Umbilical cord (tissue), 1 donor: ENCODE measurements at regions not wholly inside any gene's neighbourhood (a gene's known extent, or its start where the extent isn't known, plus 50 kb on each side); places are given as distances from the start of the nearest gene placed in this dataset.

Source experiments
- DNase-seq: peaks from one replicate; pipeline ENCODE4 v3.0.0-alpha.2; 2015; ENCODE audit warnings: low spot score

DNA sequence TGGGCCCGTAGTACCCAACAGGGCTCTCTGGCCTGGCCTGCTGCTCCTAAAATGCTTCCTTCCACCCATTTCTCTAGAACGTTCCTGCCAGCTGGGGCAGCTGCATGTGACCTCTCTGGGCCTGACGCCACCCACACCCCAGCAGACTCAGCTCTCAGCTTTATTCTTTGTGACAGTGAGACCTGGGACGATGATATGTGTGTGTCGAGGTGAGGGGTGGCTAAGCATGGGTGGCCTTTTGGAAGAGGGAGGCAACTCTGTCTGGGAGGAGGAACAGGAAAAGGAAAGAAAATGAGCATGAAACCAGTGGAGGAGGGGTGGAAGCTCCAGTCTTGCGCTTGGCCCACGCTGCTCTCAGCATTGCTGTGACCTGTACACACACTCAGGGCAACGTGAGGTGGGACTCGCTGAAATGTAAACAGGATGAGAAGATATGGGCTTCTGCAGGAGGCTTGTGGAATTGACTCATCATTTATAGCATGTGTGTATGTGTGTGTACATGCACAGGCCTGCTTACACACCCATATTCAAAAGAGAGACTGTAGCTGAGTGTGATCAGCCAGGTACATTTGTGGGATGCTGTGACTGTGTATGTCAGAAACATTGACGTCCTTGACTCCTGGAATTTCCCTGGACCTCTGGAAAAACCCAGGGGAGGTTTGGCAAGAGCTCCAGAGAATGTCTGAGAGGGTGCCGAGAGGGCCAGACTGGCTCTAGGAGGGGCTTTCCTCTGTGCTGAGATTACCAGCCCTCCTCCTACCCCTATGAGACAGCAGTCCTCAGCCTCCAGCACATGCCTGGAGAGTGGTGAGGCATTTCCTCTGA lies 137.9 kb downstream of the PJA1 start:
- no peak for DNase-seq

DNA sequence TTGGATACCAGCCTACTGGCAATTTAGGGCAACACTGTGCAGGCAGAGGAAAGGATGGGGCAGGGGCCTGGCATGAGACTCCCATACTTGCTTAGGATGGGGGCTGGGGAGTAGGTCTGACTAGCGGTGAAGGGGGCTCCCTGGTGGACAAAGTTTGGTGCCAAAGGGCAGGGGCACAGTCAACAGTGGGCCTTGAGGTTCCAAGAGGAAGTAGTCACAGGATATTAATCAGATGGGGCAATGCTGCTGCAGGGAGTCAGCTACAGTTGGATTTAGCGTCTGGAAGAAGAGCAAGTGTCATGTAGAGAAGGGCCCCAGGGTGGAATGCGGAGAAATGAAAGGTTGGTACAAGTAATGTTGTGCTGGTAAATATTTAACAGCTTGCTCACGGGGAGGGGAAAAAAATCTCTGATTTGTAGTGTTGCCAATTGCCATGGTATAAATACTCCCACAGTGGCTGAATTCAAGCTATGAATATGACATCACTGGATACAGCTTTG lies 139.4 kb downstream of the PJA1 start:
- DNase-seq = no peak

DNA sequence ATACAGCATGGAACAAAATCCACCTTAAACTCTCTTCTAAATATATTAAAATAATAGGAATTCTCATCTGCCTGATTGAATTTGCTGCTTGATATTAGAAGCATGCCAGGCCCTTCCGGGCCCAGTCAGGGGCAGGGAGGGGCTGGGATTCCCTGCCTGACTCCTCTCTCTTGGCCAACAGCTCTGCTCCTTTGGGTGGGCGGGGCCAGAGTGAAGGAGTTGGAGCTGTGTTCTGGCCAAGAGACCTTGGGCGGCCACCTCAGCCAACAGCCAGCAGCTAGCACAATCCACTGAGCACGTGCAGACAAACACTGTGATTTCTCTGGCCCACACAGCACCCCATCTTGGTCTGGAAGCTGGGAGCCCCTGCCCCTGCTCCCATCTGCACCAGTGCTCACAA lies 140.3 kb downstream of the PJA1 start:
- DNase-seq = peak; percentile 79

DNA sequence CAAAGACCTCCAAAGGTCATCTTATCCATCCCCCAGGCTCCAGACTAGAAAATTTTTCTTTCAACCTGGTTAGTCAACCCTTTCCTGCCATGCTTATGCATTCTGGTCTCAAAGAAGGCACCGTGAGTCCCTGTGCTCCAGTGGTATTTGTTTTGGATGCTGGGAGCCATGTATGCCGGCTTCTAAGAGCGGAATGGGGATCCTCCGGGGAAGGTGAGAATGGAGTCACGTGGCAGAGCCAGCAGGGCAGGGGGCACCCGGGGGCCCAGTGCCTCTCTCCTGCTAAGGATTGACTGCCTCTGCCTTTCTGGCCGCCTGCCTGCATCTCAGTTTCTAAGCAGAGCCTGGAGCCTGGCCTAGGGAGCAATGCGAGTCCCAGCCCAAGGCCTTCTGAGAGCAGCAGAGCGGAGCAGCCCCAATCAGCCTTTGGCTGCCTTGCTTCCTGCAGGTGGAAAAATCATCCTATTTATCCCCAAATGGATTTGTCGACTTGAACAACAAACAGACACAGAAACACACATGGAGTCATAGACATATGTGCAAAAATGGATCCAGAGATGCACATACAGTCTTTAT lies 141.0 kb downstream of the PJA1 start:
- peak; percentile 35 for DNase-seq

DNA sequence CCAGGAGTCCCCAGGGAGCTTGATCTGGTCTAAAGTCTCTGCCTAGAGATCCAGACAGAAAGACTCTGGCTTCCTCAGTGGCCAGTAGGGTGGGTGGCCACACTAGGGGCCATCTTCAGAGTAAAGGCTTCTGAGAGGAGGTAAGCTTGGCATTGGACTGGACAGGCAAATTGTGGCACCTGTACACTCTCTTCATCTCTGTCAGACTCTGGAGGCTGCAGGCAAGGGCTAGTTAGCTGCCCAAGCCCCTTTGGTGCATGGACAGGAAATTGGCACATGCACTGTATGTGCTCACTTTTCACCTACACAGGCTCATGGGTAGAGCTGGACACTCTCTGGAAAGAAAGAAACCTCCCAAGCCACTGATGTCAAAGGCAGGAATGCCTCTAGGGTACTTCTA lies 142.8 kb downstream of the PJA1 start:
- no peak for DNase-seq

DNA sequence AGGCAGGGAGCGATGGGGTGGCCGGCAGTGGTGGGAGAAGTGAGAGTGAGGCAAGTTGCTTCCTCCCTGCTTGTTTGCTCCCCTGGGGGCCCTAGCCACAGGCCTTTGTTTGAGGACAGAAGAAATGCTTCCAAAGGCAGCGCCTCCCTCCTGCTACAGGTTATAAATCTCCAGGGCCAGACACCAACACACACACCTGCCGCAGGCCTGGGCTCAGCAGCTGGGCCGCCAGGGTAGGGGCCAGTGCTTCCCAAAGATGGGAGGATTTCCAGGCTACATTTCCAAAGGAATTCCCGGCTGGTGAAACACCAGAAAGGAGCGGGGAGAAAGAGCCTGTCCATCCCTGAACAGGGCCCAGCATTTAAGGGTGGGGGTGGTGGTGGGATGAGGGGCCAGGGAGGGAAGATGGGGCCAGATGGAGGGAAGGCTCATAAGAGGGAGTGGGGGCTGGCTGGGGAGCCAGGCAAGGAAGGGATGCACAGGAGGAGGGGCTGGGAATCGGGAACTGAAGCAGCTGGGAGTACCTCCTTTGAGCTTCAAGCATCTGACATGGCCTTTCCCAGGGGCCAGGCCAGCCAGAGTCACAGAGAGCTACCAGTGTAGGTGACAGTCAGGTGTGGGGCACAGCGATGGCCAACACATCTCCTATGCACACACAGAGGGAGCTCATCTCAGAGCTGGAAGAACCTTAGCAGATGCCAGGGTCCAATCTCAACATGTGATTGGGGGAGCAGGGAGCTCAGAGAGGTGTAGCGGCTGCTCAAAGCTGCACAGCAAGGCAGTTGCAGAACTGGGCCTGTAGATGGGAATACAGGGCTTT lies 143.9 kb downstream of the PJA1 start:
- DNase-seq = no peak

DNA sequence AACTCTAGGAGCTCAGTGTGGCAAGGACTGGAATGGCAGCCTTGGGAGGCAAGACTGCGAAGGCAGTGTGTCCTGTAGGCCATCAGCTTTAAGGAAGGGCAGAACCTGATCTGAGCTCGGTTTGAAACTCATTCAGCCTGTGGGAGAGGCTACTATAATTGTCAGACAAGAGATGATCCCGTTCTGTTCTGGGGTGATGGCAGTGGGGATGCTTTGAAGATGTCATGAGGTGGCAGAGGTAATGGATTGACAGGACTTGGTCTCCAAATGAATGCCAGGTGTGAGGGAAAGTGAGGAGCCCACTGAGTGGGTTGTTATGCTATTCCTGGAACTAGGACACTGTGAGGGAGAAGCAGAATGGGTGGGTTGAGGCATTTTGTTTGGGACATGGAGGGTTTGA lies 144.9 kb downstream of the PJA1 start:
- no peak for DNase-seq

DNA sequence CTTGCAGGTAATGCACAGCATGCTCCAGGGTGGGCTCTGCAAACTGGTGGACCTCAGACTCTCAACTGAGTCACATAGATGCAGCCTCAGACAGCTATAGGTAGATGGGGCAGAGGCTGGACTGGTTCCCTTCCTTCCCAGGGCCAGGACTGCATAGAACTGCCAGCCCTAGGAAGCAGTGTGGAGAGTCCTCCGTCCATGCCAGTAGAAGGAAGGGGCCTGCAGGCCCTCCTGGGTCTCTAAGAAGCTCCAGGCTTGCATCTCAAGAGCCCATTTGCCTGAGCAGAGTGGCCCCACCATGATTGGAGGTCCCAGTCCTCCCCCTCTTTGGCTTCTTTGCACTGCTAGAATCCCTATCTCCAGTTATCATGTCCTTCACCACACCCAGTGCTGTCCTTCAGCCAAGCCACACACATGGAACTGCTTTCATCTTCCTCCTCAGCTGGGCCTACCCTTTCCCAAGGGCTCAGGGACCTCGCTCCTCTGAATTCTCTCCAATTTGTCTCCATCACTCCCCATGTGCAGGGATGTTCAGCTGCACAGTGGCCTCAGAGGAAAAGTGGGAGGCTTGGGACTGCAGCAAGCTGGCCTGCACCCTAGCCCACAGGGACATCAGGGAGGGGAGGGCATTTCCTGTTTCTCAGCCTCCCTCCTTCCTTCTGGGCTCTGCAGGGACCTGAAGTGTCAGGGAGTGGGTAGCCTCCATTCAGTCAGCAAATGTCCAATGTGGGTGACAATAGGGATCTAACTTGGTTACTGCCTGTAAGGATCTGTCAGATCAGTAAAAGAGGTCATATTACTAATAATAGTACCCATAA lies 146.0 kb downstream of the PJA1 start:
- DNase-seq = peak; percentile 56

DNA sequence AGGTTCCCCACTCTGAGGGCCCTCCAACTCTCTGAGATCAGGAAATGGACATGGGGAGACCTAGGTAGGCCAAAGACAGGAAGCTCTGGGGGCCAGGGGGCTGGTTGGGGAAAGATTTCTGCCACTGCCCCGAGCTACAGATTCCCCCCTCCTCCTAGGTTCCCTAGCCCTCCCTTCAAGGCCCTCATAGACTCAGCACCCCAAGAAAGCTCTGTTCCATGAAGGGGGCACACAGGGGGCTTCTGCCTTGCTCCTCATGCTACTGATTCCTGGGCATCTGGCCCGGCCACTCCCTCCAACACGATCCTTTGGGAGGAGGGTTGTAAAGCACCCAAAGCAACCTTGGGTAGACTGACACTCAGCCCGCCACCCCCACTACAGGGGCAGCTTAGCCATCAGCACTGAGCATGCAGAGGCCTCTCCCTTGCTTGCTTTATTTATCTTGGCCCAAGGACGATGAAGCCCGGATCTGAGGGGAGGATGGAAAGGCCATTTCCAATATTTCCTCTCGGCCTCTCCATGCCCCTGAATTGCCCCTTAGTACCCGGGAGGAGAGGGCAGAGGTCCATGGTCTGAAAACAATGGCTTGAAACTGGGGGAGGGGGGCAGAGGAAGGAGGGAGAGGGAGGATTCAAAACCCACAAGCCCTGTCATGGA lies 146.7 kb downstream of the PJA1 start:
- DNase-seq = no peak

DNA sequence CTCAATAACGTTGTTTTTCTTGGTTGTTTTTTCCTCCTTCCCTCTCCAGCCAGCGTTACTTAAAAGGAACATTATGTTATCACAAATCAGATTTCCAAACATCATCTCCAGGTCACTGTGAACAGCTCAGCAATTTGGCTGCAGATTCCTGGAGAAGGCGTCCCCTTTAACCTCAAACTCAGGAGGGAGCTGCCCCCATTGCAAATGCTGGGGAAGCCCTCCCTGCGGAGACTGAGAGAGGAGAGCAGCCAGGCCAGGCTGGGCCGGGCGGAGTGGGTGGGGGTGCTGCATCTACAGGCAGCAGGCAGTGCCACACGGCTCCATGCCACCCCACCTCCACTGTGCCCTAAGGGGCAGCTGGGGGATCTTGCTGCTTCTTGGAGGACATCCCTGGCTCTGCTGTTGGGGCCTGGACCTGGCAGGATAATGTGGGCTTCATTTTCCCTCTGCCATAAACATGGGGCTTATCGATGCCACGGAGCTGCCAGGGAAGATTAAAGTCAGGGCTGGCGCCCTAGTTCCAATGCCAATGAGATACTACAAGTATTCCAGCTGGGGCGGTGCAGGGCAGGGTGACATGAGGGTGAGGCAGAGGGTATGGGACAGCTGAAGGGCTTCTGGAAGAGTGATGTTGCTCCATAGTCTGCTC lies 148.8 kb downstream of the PJA1 start:
- no peak for DNase-seq

DNA sequence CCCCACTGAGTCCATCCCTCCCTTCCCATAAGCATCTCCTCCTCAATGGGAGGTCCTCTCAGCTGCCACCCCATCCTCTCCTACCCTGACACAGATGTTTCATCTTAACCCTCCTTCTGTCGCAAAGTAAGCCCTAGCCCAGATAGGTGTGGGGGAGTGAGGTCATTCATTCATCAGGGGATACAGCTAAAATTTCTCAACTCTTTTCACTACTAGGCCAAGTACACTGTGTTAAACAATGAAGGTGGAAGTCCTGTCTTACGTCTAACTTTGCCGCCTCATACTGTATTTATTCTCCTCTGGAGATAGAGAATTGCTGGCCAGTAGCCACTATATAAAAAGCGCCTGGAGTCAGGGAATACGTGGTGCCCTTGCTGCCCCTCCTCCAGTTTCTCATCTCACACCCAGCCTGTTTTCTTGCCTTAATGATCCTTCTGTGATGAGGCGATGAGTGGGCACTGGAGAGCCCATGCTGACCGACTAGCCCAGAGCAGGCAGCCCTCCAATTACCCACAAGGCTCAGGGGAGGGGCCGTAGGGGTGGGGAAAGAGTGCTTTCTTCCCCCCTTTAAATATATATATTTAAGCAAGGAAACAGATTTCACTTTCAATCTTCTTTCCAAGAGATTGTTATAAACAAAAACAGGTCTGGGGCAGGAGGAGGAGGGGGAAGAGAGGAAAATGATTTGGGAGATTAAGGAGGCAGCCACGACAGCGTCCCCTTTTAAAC lies 149.5 kb downstream of the PJA1 start:
- no peak for DNase-seq

DNA sequence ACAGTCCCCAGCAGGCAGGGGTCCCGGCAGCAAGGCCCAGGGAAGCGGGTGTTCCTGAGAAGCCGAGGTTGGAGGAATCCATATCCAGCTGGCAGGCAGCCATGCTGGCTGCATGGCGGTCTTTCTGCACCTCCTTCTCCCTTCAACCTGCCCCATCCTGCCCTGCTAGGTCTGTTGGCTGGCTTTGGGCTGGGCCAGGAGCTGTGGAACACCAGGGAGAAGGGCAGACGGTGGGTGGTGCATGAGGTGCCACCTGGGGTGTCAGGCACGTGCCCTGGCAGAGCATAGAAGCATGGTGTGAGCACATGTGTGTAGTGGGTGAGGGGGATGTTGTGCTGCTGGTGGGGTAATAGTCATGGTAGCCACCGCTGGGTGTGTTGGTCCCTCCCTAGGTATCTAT lies 150.1 kb downstream of the PJA1 start:
- no peak for DNase-seq

DNA sequence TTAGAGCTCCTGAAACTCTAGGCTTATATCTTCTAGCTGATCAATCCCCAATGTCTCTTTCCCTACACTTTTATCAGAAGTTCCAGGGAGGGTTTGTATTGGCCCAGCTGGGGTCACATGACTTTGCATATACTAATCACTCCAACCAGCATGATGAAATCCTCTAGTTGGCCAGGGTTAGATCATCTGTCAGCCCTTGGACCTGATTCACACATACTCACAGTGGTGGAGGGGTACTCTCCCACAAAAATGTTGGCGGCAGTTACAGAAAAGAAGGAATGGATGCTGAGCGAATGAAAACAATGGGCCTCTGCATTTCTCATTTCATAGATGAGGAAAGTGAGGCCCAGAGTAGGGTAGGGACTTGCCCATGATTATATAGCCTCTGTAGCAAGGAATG lies 151.1 kb downstream of the PJA1 start:
- DNase-seq = no peak

DNA sequence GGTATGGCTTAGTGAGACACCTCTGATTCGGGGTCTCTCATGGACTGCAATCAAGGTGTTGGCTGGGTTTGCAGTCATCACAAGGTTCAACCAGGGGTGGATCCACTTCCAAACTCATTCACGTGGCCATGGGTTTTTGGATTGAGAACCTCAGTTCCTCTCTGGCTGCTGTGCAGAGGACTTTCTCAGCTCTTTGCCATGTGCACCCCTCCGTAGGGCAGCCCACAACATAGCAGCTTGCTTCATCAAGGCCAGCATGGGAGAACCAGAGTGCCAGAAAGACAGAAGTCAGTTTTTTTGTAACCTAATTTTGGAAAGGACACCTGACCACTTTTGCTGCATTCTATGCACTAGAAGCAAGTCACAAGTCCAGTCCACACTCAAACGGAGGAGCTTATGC lies 154.9 kb downstream of the PJA1 start:
- no peak for DNase-seq

DNA sequence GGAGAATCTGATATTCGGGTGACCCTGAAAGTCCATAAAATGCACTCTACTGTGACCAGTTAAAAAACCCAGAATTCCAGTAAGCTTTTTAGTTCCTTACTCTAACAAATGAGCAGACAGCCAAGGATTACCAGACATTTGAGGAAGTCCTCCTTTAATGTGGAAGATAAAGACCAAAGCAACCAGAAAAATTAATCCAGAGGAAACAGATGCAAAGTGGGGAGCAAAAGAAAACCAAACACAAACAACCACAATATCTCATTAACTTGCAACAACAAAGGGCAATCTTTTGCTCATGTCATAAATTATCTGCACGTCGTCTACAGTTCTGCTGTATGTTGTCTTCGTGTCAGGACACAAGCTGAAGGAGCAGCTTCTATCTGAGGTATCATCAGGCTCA lies 164.4 kb downstream of the PJA1 start:
- no peak for DNase-seq

DNA sequence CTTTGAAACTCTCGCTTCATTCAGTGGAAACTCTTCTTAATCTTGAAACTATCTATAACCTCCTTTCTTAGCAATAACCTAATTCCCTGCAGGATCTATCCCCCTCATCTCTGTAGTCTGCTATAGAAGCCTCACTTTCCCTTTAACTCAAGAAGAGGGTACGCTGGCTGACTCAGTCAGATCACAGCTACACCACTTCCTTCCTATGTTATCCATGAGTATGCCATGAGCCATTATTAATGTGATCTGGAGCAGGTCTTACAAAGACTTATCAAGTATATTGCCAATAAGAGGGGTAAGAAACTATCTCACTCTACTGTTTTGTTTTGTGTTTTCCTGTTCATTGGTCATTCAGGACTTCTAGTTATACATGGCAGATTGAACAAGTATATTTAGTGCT lies 165.3 kb downstream of the PJA1 start:
- no peak for DNase-seq

DNA sequence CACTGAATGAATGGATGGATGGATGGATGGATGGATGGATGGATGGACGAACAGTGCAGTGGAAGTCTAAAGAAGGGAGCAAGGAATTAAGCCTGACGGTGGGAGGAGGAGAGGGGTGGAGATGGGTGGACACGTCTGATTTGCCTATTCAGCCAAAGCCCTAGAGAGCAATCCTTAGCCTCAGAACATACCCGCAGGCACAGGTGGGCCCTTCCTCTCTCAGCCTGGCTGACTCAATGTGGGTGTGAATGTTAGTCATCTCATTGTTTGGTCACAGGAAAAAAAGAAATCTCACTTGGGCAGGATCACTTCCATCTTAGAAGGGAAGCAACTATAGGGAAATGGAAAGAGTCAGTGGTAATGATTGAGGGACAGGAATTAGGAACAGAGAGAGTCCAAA lies 165.9 kb downstream of the PJA1 start:
- no peak for DNase-seq

DNA sequence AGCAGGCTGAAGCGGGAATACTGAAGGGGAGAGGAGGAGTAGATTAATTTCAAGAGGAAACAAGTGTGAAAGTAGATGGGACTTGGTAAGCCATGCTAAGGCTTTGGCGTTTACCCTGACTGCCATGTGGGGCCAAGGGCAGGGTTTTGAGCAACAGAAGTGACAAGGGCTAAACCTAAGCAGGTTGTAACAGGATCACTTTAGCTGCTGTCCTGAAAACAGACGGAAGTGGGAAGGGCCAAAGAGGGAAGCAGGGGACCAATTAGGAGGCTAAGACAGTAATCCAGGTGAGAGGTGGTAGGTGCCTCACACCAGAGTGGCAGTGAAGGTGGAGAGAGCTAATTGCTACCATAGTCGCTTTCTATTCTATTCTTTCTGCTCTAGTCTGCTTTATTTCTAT lies 166.5 kb downstream of the PJA1 start:
- no peak for DNase-seq

DNA sequence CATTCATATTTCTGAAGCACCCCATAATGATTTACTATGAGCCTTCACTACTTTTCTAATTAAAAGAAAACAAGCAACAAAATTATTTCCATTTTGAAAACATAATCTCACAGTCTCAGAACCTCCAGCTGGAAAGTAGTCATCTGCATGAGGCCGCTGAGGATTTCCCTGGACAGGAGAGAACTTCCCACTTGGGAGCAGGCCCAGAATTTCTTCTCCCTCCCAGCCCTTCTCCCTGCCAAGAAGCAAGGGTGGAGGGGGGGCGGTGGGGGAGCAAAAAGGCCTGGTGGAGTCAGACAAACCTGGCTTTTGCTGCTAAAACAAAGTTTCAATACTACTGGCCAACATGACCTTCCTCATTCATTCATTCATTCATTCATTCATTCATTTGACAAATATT lies 167.3 kb downstream of the PJA1 start:
- DNase-seq = peak; percentile 85

DNA sequence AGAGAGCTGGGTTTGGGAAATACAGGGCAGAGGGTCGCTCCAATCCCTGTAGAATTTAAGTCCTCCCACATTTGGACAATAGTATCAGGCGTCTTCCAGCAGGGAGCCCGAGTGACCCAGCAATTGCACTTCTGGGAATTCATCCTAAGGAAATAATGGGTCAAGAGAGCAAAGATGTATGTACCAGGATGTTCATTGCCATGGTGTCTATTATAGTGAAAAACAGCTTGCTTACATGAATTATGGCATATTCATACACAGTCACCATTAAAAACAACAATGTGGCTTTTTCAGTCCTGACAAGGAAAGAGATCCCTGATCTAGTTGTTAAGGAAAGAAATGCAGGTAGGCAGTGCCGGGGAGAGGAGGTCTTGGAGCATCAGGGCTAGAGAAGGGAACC lies 167.7 kb downstream of the PJA1 start:
- DNase-seq = no peak
